ENCODE measurements at regions not wholly inside any gene's neighbourhood (a gene's known extent, or its start where the extent isn't known, plus 50 kb on each side); places are given as distances from the start of the nearest gene placed in this dataset.

DNA sequence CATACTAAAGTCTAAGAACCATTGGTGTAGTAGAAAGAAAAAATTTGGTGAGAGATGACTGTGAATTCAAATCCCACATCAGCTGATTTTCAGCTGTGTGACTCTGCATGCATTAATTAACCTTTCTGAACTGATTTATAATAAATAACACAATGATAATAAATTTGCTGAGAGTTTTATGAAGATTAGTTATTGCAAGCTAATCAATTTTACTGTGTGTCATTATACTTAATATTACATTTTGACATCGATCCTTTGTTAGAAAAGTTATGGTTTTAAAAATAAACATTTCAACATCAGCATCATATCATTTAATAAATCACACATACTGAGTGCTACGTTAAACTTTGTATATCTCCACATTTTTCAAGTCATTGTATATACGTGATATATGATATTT is 599.7 kb upstream of the MMS22L start:
- Histone ChIP-seq H3K4me3 (no peak overlapping the region), H3K9me3 (no peaks in the 10 kb centered on the region), H3K36me3 (no peaks in the 10 kb centered on the region), H3K27ac (no peak overlapping the region), H3K27me3 (no peaks in the 10 kb centered on the region), H3K4me1 (no peaks in the 10 kb centered on the region)
- DNase-seq (ENCODE audit: low spot score in 2 of 2): no peak
- no peak for TF ChIP-seq EP300 (IDR thresholded peaks at IDR 0.05)
- 84% methylated on average over 3 of the region's 3 CpGs for WGBS

DNA sequence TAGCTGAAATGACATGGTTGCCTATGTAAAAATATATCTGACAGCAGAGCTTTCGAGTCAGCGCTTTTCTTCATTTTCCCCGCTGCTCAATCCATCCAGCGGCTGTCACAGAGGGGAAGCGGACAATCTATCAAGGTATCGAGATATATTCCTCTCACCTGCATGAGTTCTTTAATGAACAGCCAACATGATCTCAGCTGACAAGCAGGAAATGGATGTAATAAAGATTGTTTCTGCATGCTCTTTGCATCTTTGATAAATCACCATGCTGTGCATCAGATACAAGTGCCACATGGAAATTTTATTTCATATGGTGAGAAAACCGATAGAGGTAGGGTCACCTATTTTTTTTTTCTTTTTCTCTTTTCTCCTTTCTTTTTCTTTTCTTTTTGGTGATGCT is 602.3 kb upstream of the MMS22L start:
- Histone ChIP-seq H3K36me3 (no peaks in the 10 kb centered on the region), H3K4me1 (no peaks in the 10 kb centered on the region), H3K27ac (no peak overlapping the region), H3K4me3 (no peak overlapping the region), H3K27me3 (no peaks in the 10 kb centered on the region), H3K9me3 (no peaks in the 10 kb centered on the region)
- WGBS: 68% methylated on average over 7 of the region's 7 CpGs
- no peak for DNase-seq (ENCODE audit: low spot score in 2 of 2)
- TF ChIP-seq POLR2A (IDR thresholded peaks at IDR 0.05): no peak
- TF ChIP-seq EP300 (IDR thresholded peaks at IDR 0.05): no peak
- TF ChIP-seq POLR2AphosphoS5 (IDR thresholded peaks at IDR 0.05): no peak
- TF ChIP-seq, protein P1, sequence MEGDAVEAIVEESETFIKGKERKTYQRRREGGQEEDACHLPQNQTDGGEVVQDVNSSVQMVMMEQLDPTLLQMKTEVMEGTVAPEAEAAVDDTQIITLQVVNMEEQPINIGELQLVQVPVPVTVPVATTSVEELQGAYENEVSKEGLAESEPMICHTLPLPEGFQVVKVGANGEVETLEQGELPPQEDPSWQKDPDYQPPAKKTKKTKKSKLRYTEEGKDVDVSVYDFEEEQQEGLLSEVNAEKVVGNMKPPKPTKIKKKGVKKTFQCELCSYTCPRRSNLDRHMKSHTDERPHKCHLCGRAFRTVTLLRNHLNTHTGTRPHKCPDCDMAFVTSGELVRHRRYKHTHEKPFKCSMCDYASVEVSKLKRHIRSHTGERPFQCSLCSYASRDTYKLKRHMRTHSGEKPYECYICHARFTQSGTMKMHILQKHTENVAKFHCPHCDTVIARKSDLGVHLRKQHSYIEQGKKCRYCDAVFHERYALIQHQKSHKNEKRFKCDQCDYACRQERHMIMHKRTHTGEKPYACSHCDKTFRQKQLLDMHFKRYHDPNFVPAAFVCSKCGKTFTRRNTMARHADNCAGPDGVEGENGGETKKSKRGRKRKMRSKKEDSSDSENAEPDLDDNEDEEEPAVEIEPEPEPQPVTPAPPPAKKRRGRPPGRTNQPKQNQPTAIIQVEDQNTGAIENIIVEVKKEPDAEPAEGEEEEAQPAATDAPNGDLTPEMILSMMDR (IDR thresholded peaks at IDR 0.05): no peak

DNA sequence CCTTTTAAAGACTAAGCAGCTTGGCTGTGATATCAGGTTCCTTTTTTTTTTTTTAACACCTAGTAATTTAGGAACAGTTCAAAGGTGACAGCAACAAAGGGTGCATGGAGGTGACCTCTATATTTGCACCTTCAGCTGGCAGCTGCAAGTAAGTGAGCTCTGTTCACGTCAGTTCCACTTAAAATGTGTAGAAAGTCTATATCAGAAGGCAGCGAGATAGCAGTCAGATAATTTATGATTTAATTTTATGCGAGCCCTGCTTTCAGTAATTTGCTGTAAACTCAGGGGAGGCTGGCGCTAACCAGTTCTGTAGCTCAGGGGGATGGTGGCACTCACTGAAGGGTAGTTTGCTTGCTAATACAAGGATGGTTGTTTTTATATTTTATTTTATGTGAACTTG is 602.8 kb upstream of the MMS22L start:
- Histone ChIP-seq H3K4me3 (no peak overlapping the region), H3K36me3 (no peaks in the 10 kb centered on the region), H3K9me3 (no peaks in the 10 kb centered on the region), H3K27me3 (no peaks in the 10 kb centered on the region), H3K27ac (no peak overlapping the region), H3K4me1 (no peaks in the 10 kb centered on the region)
- no peak for DNase-seq (ENCODE audit: low spot score in 2 of 2)
- WGBS: 83% methylated on average over 4 of the region's 4 CpGs
- TF ChIP-seq POLR2A (IDR thresholded peaks at IDR 0.05): no peak

DNA sequence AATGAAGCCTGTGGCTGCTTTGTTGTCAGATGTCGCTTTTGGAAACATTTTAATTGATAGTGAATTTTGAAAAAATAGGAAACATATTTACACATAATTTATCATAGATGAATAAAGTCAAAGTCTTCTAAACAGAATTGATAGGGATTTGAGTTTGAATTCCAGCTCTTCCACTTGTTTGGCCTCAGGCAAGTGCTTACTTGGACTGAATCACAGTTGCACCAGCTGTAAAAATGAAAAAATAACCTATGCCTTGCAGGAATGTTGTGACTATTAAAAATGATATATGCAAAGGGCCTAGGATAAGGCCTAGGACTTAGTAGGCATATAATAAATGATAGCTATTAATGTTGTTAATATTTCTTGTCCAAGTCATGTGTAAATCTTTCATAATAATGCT is 618.5 kb upstream of the MMS22L start:
- TF ChIP-seq, protein P1 (IDR thresholded peaks at IDR 0.05): no peak
- TF ChIP-seq POLR2A (IDR thresholded peaks at IDR 0.05): no peak
- no peak for TF ChIP-seq POLR2AphosphoS5 (IDR thresholded peaks at IDR 0.05)
- no peak for TF ChIP-seq EP300 (IDR thresholded peaks at IDR 0.05)

DNA sequence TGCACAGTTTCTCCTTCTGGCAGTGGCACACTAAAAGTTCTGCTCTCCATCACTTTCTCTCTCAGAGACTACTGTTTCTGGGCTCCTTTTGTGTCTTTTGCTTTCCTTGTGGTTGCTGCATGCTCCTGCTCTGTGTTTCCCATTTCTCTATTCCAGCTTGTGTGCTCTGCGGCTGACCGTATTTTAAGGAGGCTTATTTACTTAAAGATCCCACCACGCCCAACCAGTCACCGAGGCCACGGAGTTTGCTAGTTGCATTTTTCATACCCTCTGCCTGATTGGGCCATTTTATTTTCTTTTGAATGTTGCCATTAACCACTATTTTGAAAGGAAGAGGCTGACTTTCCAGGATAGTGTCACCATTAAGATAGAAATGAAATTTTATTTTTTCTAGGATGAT is 626.4 kb upstream of the MMS22L start:
- Histone ChIP-seq H3K27me3 (no peaks in the 10 kb centered on the region), H3K4me1 (no peaks in the 10 kb centered on the region), H3K27ac (no peak overlapping the region), H3K9me3 (no peaks in the 10 kb centered on the region), H3K36me3 (no peaks in the 10 kb centered on the region), H3K4me3 (no peak overlapping the region)
- WGBS: 78% methylated on average over 5 of the region's 5 CpGs
- TF ChIP-seq, protein P1 (IDR thresholded peaks at IDR 0.05): no peak
- TF ChIP-seq POLR2AphosphoS5 (IDR thresholded peaks at IDR 0.05): no peak
- no peak for TF ChIP-seq POLR2A (IDR thresholded peaks at IDR 0.05)
- TF ChIP-seq EP300 (IDR thresholded peaks at IDR 0.05): no peak
- no peak for DNase-seq (ENCODE audit: low spot score in 2 of 2)

More for the DNA sequence above, 618.5 kb upstream of the MMS22L start:
- Histone ChIP-seq H3K4me3 (no peak overlapping the region), H3K9me3 (no peaks in the 10 kb centered on the region), H3K4me1 (no peaks in the 10 kb centered on the region), H3K27ac (no peak overlapping the region), H3K36me3 (no peaks in the 10 kb centered on the region), H3K27me3 (no peaks in the 10 kb centered on the region)
- DNase-seq (ENCODE audit: low spot score in 2 of 2): no peak
- WGBS: 78% methylated on average over 1 of the region's 1 CpG

DNA sequence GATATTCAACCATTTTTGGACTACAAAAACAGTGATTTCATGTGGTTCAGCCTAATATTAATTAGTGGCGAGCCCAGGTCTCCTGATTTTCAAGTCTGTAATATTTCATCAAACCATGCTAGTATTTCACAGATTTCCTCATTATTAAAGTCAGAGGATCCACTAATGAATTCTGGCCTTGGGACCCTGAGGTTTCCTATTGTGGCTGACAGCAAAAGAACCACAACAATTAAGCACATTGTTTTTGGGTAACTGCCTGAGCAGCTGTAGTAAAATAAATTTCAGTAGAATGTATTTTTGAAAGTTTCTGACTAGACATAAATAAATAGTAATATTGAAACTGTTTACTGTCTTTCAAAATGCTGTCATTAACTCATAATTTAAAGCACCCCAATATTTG is 630.7 kb upstream of the MMS22L start:
- Histone ChIP-seq H3K4me1 (no peaks in the 10 kb centered on the region), H3K9me3 (no peaks in the 10 kb centered on the region), H3K4me3 (no peak overlapping the region), H3K27ac (no peak overlapping the region), H3K27me3 (no peaks in the 10 kb centered on the region), H3K36me3 (no peaks in the 10 kb centered on the region)
- WGBS: 85% methylated on average over 1 of the region's 1 CpG
- DNase-seq (ENCODE audit: low spot score in 2 of 2): no peak
- TF ChIP-seq POLR2A (IDR thresholded peaks at IDR 0.05) (no peak), EP300 (IDR thresholded peaks at IDR 0.05) (no peak)

DNA sequence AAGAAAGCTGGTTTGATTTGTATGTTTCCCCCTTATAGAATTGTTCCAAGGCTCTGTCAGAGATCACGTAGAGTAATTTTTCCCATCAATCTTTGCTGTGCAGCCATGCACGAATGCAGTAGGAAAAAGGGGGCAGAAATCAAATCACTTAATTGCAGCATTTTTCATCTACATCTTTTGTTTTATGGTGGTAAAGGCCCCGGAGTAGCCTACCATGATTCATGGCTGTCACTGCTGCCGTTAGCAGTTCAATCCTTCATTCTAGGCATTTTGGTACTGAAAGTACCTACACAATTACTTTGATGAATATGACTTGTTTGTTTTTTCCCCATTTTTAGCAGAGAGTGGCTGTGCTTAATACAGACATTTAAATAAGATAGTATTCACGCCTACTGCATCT is 631.9 kb upstream of the MMS22L start:
- DNase-seq (ENCODE audit: low spot score in 2 of 2): no peak
- no peaks in the 10 kb centered on the region for H3K9me3 ChIP-seq
- no peaks in the 10 kb centered on the region for H3K27me3 ChIP-seq
- 74% methylated on average over 5 of the region's 5 CpGs for WGBS
- H3K27ac ChIP-seq: no peak overlapping the region
- no peak overlapping the region for H3K4me3 ChIP-seq
- H3K4me1 ChIP-seq: no peaks in the 10 kb centered on the region
- H3K36me3 ChIP-seq: no peaks in the 10 kb centered on the region
- TF ChIP-seq POLR2A (IDR thresholded peaks at IDR 0.05) (no peak), POLR2AphosphoS5 (IDR thresholded peaks at IDR 0.05) (no peak), EP300 (IDR thresholded peaks at IDR 0.05) (no peak)
- TF ChIP-seq, protein P1 (IDR thresholded peaks at IDR 0.05): no peak
